COR-L47 (cell line): ENCODE measurements at regions not wholly inside any gene's neighbourhood (a gene's known extent, or its start where the extent isn't known, plus 50 kb on each side); places are given as distances from the start of the nearest gene placed in this dataset.

Experiments
- DNase-seq: peaks from one replicate; lab custom pipeline; 2025; lab: John Stamatoyannopoulos, UW

DNA sequence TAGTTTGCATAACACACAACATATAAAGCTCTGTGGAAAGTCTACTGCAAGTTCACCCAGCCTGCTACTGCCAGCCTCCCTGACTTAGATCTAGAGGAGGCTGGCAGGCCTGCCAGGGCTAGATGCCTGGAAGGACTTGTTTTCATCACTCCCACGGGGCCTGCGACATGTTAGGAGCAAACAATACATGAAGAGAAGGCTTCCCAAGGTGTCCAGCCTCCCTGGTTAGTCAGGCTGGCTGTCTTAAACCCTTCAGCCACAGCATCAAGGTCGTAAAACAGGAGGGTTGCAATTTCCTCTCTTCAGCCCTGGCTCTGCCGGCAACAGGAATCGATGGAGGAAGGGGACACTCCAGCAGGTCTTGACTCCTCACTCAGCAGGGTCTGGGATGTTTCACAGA lies 104.5 kb downstream of the NGF start:
- DNase-seq, result no peak

DNA sequence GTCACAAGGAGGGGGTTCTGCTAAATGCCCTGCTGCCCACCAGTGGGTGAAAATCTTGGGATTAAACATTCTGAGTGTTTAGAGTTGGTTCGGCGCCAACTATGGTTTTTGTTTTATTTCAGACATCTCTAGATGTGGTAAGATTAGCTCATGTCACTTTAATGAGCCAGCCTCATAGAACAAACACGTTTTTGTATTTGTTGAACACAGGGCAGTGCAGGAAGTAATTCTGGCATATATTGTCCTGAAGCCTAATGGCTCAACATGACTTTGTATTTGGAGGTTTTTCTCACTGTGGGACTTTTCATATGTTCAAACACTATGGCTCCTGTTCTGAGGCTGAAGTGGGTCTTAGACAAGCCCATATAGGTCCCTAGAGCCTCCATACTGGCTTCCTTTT lies 107.8 kb downstream of the NGF start:
- peak; percentile 6 for DNase-seq

DNA sequence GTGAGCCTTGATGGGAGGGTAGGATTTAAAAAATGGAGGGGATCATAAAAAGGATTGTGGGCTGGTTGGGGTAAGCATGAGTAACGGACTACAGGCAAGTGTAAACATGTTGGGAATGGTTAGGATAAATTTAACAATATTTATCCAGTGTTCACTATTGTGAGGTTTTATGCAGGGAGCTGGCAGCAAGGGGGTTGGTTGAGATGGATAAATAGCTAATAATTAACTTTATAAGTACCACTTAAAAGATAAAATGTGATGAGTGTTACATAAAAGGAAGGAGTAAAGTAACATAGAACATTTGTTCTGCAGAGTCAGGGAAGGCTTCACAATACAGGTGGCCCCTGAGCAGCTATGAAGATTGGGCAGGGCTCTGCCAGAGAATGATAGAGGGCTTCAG lies 109.0 kb downstream of the NGF start:
- DNase-seq, result no peak

DNA sequence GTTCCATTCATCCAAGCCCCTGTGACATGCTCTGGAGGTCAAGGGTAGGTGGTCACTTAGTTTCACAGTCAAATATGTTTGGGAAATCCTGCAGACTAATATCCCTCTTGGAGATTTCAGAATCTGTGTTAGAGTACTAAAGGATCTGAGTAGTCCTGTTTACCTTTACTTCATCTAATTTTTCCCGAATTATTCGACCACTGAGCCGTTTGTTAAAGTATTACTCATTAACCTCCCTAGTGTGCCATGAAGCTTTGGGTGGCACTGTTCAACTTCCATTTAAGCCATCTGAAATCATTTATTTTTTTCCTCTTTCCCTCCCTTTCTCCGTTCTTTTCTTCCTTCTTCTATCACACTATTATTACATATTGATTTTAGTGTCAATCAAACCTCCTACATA lies 109.9 kb downstream of the NGF start:
- DNase-seq, result no peak

DNA sequence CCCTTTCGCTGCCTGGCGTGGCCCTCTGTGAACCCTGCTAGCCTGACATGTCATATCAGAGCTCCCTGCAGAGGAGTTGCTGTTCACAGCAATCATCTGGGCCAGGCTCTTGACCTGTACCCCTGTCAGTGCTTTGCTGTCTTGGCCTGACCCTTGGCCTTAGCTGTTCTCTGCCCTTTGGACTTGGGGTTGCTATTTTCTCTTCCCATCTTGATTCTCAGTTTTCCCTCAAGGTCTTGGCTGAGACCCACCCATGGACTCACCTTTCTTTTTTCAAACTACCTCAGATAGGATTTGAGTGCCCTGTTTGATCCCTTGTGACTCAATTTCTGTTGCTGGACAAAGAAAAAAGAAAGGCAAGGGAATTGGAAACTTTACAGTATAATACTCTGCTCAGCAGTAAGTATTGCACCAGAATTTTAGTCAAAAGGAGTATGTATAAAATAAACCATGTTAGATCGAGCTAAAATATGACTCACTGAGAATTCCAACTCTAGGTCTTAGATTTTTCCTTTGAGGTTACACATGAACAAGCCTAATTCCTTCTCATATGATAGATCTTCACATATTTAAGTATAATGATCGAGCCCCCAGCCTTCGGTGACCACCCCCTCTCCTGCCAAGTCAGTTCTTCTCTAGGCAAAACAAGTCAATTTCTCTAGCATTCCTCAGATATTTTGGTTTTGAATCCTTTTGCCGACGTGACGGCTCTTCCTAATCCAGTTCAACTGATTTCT lies 110.5 kb downstream of the NGF start:
- no peak for DNase-seq

DNA sequence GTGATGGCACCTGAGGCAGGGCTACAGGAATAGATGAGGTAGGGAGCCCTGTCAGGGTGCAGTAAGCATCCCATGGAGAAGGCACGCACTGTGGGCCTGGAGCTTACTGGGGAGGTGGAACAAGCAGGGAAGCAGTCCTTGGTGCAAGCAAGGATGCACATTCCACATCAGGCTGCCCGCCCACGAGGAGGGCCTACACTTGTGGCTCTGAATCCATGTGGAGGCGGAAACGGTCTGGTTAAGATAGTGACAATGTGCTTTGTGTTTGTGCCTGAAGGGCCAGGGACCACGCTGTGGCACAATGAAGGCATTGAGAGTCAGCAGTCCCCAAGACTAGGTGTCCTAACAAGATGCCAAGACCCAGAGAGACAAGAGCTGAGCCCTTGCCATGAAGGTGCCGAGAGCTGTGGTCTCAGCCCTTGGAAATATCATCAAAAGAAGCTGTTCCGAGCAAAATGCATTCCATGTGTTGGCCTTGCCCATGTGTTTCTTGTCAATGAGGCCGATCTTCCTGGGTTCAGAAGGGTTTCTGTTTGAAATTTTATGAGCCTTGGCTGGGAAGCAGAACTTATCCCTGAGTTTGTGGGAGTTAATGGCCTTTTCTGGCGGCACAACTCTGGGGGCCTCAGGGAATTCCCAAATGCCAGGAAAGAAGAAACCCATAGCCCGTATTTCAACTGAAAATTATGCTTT lies 111.9 kb downstream of the NGF start:
- DNase-seq, result no peak

DNA sequence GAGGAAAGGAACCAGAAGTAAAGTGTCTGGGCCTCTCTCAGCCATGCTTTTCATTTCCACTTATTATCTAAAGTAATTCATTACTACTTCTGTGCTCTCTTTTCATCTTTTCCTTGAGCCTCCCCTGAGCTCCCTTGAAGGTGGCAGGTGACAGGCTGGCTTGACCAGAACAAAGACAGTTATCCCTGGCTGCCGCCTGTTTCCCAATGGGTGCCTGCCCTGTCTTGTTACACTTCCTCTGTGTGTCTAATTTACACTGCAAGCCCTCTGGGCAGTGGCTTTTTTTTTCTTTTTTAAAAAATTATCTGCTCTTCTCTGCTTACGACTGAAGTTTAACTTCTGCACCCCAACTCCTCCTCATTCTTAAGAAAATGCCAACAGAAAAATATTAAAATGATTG lies 113.4 kb downstream of the NGF start:
- DNase-seq, result no peak

DNA sequence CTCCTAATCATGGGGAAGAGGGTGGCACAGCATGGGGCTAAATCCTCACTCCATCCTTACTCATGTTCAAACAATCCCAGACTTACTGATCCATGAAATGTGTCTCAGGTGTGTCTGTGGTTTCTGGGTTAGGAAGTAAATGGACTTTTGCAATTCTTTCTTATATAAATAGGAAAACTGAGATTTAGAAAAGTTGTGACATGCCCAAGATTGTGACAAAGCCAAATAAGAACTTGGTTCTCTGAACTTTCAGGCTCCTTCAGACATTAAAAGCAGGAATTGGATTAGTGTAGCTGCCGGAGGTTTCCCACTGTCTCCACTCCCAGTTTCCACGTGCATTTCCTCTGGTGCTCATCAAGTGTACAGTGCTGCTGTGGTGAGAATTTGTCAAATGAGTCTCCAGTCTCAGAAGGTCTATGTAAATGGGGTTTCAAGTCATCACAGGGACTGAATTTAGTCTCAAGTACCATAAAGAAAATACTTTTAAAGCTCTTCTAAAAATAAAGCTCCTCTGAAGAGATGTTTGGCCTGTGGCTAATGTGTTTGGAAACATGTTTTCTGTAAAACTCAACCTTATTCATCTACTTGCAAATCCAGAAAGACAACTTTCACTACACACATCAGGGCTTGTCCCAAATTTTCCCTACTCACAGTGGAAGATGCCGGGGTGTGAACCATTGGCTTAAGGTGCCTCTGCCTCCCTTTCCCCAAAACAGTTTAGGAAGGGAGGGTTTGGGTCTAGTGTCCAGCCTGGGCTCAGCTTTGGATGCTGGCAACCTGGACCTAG lies 115.2 kb downstream of the NGF start:
- no peak for DNase-seq

DNA sequence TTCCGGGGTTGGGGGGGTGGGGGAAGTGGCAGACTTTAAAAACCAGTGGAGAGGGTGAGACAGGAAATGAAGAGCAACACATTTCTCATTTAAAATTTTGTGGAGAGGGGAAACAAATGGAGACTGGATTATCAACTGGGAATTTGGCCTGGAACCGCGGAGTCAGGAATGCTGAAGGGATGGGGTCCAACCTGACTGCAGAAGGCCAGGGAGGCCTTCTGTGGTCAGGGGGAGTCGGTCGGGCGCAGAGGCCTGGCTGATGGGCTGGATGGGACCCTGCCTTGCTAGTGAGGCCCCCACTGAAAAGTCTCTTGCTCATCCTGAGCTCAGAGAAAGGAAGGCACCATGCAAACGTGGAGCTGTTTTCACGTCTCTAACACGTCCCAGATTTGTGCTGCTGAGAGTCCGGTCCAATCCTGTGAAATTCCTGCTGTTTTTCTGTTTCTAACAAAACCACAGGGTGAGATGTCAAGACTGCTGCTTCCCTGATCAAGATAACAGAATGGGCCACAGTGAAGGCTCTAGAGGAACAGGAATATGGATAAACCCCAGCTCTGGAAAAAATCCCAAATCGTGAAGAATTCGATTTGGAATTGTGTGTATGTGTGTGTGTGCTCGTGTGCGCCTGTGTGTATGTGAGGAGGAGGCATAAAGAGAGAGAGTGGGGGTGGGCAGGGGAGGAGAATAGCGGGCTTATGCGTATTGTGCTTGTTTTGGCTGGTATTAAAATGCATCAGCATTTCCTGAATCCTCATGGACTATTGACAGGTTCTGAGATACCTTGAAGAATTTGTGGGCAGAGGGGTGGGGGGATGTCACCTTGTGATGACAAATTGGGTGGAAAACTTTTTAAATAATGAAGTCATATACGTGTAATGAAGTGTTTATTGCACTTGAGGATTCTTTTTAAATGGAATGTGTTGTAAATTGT lies 117.4 kb downstream of the NGF start:
- no peak for DNase-seq

DNA sequence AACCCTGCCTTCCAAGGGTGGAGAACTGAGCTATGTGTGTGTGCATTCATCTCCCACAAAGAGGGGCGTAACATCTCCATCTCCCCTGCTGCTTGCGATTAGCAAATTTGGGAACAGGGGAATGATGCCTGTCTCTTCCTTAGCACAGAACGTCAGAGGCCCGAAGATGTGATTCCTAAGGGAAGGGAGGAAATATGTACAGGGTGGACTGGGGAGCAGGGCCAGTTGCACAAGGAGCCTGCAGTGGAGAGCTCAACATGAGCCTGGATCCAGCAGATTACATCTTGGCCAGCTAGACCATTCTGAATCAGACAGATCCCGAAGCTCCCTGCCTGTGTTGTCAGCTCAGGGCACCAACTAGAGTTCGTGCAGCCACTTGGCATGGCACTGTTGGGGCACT lies 118.1 kb downstream of the NGF start:
- no peak for DNase-seq

DNA sequence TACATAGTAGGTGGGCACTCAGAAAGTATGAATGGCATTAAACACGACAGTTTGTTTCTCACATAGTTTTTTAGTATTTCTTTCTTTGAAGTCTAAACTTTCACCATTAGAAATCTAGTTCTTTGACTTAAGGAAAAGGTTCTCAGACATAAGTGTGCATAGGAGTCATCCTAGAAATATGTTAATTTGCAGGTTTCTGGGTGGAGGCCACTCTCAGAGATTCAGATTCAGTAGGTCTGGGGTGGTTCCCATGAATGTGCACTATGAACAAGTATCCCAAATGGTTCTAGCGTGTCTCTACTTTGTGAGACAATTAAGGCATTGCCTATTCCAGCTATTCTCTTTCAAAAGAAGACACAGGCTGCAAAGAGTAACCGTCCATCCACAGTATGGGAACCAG lies 119.3 kb downstream of the NGF start:
- DNase-seq, result no peak

DNA sequence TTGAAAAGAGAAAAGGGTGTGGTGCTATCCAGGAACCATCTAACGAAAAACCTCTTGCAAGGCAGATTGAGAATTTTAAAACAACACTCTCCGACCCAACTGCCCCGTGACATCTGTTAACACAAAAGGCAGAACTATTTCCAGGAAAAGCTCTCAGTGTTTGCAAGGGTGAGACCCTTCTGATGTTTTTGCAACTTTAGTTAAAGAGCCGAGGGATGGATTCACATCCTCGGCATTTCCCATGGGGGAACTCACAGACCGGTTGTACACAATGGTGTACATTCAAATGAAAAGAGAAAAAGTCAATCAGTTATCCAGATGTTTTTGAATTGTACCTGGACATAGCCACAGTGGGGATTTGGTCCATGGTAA lies 120.0 kb downstream of the NGF start:
- no peak for DNase-seq

DNA sequence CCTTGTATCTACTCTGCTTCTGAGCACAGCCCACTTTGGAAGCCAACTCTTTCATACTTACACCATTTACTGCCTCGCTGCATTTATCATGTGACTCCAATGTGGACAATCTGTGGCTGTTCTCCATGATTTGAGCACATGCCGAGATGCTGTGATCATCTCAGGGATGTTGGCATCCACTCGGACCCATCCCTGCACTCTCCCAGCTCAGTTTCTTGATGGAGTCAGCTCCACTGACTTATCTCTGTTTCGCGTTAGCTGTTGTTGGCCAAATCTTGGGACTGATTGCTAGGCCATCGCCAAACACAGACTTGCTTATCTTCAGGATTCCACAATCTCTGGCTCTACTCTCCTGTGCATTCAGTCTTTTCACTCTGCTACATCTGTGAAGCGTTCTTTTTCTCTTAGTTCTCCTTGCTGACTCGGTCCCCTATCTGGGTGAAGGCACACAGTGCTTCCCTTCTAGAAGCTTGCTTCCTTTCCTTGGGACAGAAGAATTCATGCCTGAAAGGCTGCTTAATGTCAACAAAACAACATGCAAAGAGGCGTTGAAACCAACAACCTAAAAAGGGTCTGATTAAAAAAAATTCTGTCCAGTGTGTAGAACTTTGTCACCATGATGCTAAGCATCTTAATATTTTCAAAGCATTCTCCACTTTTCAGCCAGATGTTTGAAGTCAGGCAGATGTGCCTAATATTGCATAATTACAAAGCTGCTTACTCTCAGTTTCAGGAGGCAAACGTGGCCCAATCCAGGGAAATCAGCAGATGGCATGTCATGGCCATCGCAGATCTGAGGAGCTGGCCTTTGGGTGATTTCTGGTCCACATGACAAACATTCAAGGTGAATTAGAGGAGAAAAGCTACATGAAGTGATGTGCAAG lies 120.7 kb downstream of the NGF start:
- DNase-seq, result no peak

DNA sequence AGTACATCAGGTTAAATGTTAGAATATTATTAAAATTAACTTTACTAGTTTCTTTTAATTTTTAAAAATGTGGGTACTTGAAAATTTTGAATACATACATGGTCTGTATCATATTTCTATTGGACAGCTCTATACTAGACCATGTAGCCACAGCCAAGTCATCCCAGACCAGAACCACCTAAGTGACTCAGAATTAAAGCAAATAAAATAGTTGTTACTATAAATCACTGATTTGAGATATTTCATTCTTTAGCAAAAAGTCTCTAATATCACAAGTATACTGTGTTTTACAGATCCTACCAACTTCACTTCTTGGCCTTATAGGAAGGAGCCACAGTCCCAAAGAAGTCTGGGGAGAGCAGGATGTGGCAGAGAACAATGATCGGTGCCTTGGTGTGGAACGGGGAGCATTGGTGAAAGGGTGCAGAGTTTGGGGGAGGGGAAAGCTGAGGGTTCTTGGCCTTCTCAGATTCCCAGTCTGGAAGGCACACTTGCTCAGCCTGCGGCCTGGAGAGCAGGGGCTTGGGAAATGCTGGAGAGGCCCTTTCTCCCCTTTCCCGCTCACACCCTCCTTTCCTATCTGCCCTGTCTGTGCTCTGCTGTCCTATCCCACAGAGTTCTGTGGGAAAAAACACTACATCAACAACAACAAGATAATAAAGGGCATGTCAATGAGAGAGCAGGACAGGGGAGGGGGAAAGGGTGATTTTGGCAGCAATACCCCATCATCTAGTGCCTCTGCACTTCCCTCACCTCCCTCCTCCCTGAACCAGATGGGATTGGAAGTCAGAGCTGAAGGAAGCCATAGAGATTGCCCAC lies 122.1 kb downstream of the NGF start:
- no peak for DNase-seq

DNA sequence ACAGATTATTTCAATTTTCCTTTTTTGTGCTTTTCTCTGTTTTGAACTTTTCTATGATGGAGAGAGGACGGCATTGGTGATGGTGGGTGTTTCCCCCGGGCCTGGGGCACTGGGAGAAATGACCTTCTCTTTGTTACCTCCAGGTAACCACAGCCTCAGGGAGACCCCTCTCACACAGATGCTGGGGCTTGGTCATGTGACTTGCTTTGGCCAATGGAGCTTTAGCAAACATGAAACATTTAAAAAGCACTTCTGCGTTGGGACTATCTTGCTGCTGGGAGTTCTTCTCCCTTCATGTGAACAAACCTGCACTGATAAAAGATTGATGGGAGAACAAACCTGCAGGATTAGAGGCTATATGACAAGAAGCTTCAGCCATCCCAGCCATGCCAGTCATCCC lies 122.9 kb downstream of the NGF start:
- no peak for DNase-seq

DNA sequence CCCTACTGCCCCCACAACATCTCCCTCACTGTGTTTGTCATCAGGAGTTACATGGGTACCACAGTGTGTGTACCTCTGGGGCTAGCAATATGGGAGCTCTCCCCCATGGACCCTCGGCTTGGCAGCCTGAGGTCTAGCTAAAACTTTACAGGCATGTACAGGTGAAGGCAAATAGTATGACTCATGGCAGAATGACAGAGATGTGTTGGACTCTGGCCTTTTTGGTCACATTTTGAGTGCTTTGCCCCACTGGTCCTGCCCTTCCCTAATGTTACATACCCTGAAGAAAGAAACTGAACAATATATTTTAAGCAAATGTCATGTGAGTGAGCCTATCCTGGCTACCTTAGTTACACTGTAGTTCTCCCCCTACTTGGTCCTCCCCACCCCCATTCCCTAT lies 124.0 kb downstream of the NGF start:
- no peak for DNase-seq

DNA sequence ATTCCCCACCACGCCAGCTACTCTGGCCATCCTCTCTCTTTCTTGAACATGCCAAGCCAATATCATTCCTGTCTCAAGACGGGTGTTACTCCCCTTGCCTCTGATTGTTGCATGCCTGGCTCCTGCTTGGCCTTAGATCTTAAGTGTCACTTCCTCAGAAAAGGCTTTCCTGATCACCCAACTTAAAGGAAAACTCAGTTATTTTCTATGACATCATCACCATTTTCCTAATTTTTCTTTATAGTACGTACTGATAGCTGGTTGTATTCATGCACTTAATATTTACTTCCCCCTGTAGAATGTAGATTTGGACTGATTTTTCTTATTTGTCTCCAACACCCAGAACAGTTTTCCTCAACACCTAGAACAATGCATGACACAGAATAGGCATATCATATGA lies 123.8 kb upstream of the TSPAN2 start:
- no peak for DNase-seq

DNA sequence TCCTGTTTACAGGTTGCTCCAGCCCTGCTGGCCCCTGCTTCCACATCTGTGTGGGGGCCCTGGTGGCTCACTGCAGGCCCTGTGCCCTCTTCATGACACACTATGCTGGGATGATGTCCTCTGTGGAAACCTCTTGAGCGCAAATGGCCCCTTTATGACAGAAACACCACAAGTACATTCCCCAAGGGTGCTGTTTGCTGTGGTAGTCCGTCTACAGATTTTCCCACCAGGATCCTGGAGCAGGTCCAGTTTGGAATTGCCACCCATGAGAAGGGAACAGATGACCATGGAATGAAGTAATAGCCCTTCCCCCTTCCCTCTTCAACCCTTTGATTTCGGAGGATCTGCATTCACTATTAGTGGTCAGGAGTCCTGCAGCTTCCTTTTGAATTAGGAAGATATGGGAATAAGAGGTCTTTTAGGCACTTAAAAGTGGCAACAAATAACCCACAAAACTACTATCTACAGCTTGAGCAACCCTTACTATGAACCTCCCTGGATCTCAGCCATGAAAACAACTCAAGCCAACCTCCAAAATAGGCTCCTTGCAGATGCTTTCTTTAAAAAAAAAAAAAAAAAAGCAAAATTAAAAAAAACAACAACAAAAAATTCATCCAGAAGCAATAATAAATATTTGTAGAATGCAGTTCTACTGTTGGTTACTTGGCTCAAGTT lies 121.9 kb upstream of the TSPAN2 start:
- DNase-seq, result no peak

DNA sequence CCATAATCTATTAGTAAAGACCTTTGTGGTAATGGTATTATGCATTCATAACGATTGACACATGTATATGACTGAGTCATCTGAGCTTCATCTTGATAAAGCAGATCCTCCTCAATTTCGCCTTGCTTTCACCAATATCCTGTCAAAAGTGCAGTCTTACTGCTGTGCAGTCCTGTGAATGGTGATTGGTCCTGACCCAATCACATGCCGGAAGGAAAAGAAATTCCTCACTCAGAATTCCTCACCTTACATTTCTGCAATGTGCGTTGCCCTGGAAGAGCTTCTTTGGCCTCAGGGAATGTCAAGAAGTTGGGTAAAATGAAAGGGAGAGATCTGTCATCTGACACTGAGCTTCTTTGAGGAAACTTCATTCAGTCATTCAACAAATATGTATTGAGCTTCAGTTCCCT lies 121.0 kb upstream of the TSPAN2 start:
- DNase-seq, result no peak

DNA sequence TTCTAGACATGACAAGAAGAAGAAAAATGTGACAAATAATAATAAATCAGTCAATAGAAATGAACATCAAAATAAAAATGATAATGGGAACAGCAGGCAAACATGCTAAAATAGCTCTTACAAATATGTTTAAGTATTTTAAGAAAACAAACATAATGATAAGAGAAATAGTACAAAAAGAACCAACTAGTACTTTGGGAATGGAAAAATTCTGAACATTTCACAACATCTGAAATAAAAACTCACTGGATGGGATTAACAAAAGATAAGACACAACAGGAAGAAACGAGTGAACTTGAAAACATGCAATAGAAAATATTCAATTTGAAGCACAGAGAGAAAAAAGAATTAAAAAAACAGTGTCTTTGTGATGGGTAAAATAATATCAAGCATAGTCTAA lies 115.2 kb upstream of the TSPAN2 start:
- no peak for DNase-seq
